Neural progenitor cell (in vitro differentiated cells): ENCODE measurements at regions not wholly inside any gene's neighbourhood (a gene's known extent, or its start where the extent isn't known, plus 50 kb on each side); places are given as distances from the start of the nearest gene placed in this dataset.

Experiments used
- EZH2 ChIP-seq: fragments of 200-600 bp; sonication (generic); IDR thresholded peaks from 2 replicates; pipeline ENCODE4 v1.6.1; 2017; ENCODE audit warnings: antibody characterized with exemption, mild to moderate bottlenecking, moderate library complexity
- EZH2phosphoT487 ChIP-seq: fragments of 200-600 bp; sonication (generic); IDR thresholded peaks from 2 replicates; pipeline ENCODE4 v1.6.1; 2017; ENCODE audit warnings: antibody characterized with exemption
- TF ChIP-seq, protein P1 (sequence below): fragments of 200-600 bp; sonication (generic); IDR thresholded peaks from 2 replicates; pipeline ENCODE4 v1.5.1; 2017; ENCODE audit warnings: antibody characterized with exemption, mild to moderate bottlenecking

DNA sequence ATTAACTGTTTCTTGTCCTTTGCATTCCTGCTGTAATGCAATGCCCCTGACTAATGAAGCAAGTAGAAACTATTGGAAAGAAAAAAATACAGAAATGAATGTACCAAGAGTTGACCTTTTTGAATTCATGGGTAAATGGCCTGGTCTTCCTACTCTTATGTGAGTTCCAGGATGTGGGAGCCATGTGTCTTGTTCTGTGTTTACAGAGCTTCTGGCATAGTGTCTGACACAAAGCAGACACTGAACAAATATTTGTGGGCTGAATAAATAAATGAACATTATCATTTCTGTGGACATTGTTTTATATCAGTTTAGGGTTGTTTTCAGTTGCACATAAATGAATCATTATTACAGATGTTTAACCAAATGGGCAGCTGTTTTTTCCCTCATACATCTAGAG is 155.5 kb downstream of the CD8B2 start:
- TF ChIP-seq, protein P1, sequence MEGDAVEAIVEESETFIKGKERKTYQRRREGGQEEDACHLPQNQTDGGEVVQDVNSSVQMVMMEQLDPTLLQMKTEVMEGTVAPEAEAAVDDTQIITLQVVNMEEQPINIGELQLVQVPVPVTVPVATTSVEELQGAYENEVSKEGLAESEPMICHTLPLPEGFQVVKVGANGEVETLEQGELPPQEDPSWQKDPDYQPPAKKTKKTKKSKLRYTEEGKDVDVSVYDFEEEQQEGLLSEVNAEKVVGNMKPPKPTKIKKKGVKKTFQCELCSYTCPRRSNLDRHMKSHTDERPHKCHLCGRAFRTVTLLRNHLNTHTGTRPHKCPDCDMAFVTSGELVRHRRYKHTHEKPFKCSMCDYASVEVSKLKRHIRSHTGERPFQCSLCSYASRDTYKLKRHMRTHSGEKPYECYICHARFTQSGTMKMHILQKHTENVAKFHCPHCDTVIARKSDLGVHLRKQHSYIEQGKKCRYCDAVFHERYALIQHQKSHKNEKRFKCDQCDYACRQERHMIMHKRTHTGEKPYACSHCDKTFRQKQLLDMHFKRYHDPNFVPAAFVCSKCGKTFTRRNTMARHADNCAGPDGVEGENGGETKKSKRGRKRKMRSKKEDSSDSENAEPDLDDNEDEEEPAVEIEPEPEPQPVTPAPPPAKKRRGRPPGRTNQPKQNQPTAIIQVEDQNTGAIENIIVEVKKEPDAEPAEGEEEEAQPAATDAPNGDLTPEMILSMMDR: no peak
- no peak for TF ChIP-seq EZH2
- no peak for TF ChIP-seq EZH2phosphoT487
